Psoas muscle (tissue), 7 donors: ENCODE measurements at regions not wholly inside any gene's neighbourhood (a gene's known extent, or its start where the extent isn't known, plus 50 kb on each side); places are given as distances from the start of the nearest gene placed in this dataset.

Experiments used
- ATAC-seq, 4 donors: fragments of 200-7000 bp; cut with Tn5 transposase; one replicate each; pipeline ENCODE4 v1.9.1; 2020; ENCODE audit warnings: moderate library complexity in 3 of 4, mild to moderate bottlenecking in 2 of 4
- DNase-seq, 2 donors: peaks; one replicate each; pipeline ENCODE4 v3.0.0-alpha.2; 2020
- H3K27ac ChIP-seq: fragments of 200-600 bp; one replicate; pipeline ENCODE4 v1.8.0; 2022
- H3K27me3 ChIP-seq, 3 donors: fragments of 200-600 bp in 1 of 3; one replicate each; pipeline versions ENCODE4 v1.6.1 to v1.8.0; 2013 to 2022; ENCODE audit warnings: low read length in 2 of 3, mild to moderate bottlenecking in 2 of 3, moderate library complexity in 1 of 3; ENCODE audit not compliant: insufficient read depth in 3 of 3
- H3K36me3 ChIP-seq, 2 donors: fragments of 200-600 bp in 1 of 2; one replicate each; pipeline versions ENCODE4 v1.6.1 to v1.8.0; 2013 to 2022; ENCODE audit warnings: low read depth in 1 of 2, mild to moderate bottlenecking in 1 of 2, moderate library complexity in 1 of 2; ENCODE audit not compliant: insufficient read depth in 1 of 2
- H3K4me1 ChIP-seq: fragments of 200-600 bp; one replicate; pipeline ENCODE4 v1.8.0; 2022
- H3K4me3 ChIP-seq: fragments of 200-600 bp; one replicate; pipeline ENCODE4 v1.8.0; 2022; ENCODE audit warnings: mild to moderate bottlenecking
- H3K9me3 ChIP-seq: fragments of 200-600 bp; one replicate; pipeline ENCODE4 v1.8.0; 2022
- WGBS, 3 donors: extraction: QIAGEN DNeasy Blood & Tissue Kit; methylation state at CpG; one replicate each; pipeline versions ENCODE4 v1.1.6 to v1.1.7; 2013; 5-methylcytosine and 5-hydroxymethylcytosine counted together
- intact Hi-C, 2 donors: fragments of 100-400 bp; cut with DNase I; formaldehyde crosslinking; loops; one replicate each; pipeline versions ENCODE4 v1.11.0 to v1.14.2; 2022
- TF ChIP-seq, protein P1 (sequence below): fragments of 200-600 bp; IDR thresholded peaks from one replicate; pipeline ENCODE4 v1.8.0; 2022; ENCODE audit warnings: antibody characterized with exemption
- donor health status: healthy with polysubstance abuse.
- donor health status: DM: no; HTN: no; CAD: no; lungs with moderate emphysema.
- donor health status: Bipolar disorder and iron deficiency.
- donor health status: healthy.
- donor health status: DM: yes; HTN: yes; CAD: no.
- donor health status: DM: no; HTN: no; CAD: no.
- donor health status: DM: yes; HTN: yes; CAD: no.

GRCh38 chr15:85298941-85299340 is 81.5 kb upstream of the AKAP13 start:
- Histone ChIP-seq H3K36me3 (no peaks in the 10 kb centered on the region), H3K27ac (no peak overlapping the region), H3K27me3 (no peaks in the 10 kb centered on the region), H3K9me3 (no peaks in the 10 kb centered on the region), H3K4me3 (no peak overlapping the region), H3K4me1 (no peaks in the 10 kb centered on the region)
- TF ChIP-seq, protein P1, sequence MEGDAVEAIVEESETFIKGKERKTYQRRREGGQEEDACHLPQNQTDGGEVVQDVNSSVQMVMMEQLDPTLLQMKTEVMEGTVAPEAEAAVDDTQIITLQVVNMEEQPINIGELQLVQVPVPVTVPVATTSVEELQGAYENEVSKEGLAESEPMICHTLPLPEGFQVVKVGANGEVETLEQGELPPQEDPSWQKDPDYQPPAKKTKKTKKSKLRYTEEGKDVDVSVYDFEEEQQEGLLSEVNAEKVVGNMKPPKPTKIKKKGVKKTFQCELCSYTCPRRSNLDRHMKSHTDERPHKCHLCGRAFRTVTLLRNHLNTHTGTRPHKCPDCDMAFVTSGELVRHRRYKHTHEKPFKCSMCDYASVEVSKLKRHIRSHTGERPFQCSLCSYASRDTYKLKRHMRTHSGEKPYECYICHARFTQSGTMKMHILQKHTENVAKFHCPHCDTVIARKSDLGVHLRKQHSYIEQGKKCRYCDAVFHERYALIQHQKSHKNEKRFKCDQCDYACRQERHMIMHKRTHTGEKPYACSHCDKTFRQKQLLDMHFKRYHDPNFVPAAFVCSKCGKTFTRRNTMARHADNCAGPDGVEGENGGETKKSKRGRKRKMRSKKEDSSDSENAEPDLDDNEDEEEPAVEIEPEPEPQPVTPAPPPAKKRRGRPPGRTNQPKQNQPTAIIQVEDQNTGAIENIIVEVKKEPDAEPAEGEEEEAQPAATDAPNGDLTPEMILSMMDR = no peak
- ATAC-seq = no peak
- intact Hi-C loops = loop anchor here in 1 of 2 donors (5.0 to 10.0 kb wide), 2 partner anchors 208 to 536 kb away; no protein-coding TSS in a partner anchor
- DNase-seq = no peak
- WGBS, 3 donors = 96 to 100% (median 100%) methylated on average over 1 of the region's 1 CpG

- TF ChIP-seq, protein P1 = no peak
- H3K36me3 ChIP-seq = no peaks in the 10 kb centered on the region
- 82 to 87% (median 85%) methylated on average over 2 of the region's 2 CpGs for WGBS, 3 donors
- ATAC-seq = no peak
- no peaks in the 10 kb centered on the region for H3K9me3 ChIP-seq
- no peaks in the 10 kb centered on the region for H3K27me3 ChIP-seq
- intact Hi-C loops = no loop called here
- no peak for DNase-seq
- H3K4me3 ChIP-seq = no peak overlapping the region
- H3K4me1 ChIP-seq = no peaks in the 10 kb centered on the region
- H3K27ac ChIP-seq = no peak overlapping the region
These were observed 78.1 kb upstream of the AKAP13 start for GRCh38 chr15:85302271-85302670.

DNA sequence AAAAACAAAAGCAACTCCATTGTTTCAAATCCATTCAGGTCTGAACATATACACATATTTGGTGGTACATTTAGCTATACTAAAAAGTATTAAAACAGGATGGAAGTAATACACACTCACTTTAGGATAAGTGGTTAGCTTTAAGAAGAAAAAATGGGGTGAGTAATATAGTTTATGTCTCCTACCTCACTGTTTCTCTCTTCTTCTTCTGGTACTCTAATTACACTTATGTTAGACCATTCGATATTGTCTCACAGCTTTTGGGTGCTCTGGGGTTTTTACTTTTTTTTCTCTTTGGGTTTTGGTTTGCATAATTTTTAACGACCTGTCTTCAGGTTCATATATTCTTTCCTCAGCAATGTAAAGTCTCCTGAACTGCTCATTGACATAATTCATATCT is 75.4 kb upstream of the AKAP13 start:
- H3K4me1 ChIP-seq = no peaks in the 10 kb centered on the region
- intact Hi-C loops = no loop called here
- 87 to 95% (median 90%) methylated on average over 2 of the region's 2 CpGs for WGBS, 3 donors
- H3K27me3 ChIP-seq = no peaks in the 10 kb centered on the region
- H3K27ac ChIP-seq = no peak overlapping the region
- H3K9me3 ChIP-seq = no peaks in the 10 kb centered on the region
- no peak overlapping the region for H3K4me3 ChIP-seq
- DNase-seq = no peak
- H3K36me3 ChIP-seq = no peaks in the 10 kb centered on the region
- TF ChIP-seq, protein P1 = no peak
- no peak for ATAC-seq

- H3K36me3 ChIP-seq = no peaks in the 10 kb centered on the region
- intact Hi-C loops = no loop called here
- no peak overlapping the region for H3K4me3 ChIP-seq
- H3K4me1 ChIP-seq = no peaks in the 10 kb centered on the region
- H3K27ac ChIP-seq = no peak overlapping the region
- DNase-seq (no peak), ATAC-seq (no peak)
- TF ChIP-seq, protein P1 = no peak
- H3K27me3 ChIP-seq = no peaks in the 10 kb centered on the region
- no peaks in the 10 kb centered on the region for H3K9me3 ChIP-seq
- WGBS, 3 donors = 69 to 84% (median 78%) methylated on average over 5 of the region's 5 CpGs
These were observed 73.3 kb upstream of the AKAP13 start for GRCh38 chr15:85306946-85307686.

GRCh38 chr15:85307687-85308045 is 72.7 kb upstream of the AKAP13 start:
- Histone ChIP-seq H3K36me3 (no peaks in the 10 kb centered on the region), H3K27me3 (no peaks in the 10 kb centered on the region), H3K27ac (no peak overlapping the region), H3K9me3 (no peaks in the 10 kb centered on the region), H3K4me3 (no peak overlapping the region), H3K4me1 (no peaks in the 10 kb centered on the region)
- WGBS, 3 donors = 93 to 100% (median 97%) methylated on average over 2 of the region's 2 CpGs
- TF ChIP-seq, protein P1 = no peak
- DNase-seq (no peak), ATAC-seq (no peak)
- intact Hi-C loops = no loop called here
